ENCODE measurements at regions not wholly inside any gene's neighbourhood (a gene's known extent, or its start where the extent isn't known, plus 50 kb on each side); places are given as distances from the start of the nearest gene placed in this dataset.

DNA sequence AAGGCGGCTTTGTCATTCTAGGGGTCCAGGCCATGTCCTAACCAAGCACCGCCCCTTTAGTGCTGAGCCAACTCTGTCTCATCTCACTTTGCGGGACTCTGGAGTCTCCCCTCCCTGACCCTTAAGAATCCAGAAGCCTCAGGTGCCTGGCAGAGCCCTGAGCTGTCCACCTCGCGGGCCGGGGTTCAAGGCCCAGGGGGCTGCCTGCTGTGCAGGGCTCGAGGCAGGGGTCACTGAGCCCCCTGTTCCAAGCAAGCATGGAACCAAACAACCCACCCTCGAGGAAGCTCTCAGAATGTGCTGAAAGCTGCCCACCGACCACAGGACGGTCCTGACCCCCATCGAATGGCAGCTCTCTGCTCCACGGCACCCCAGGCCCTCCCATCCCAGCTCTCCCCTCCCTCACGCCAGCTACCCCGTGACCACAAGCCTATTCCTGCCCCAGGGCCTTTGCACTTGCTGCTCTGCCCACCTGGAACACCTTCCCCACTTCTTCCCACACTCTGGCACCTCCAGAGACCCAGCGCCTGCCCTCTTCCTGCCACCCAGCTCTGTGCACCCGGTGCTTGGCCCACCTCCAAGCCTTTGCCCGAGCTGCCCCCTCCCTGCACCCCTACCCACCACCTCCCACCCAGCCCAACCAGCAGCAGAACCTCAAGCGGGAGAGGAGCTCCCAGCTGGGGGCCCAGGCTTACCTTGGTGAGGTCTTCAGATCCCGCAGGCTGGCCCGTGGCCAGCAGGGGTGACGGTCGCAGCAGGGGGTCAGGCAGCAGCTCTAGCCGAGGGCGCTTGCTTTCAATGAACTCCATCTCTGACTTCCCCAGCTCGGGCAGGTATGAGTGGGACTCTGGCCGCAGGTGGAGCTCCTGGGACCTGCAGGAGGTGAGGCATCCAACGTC lies 84.3 kb downstream of the NCOR2 start:
- H3K36me3 Mint-ChIP-seq, result peaks cover 4 to 57% (median 13%) of the 10 kb centered on the region in 3 donors
- H3K4me3 Mint-ChIP-seq, result no peak overlapping the region
- Histone ChIP-seq H3K4me3 (ENCODE audit: low read length) (no peak overlapping the region), H3K36me3 (ENCODE audit: insufficient read depth, low read length) (no peaks in the 10 kb centered on the region), H3K27ac (ENCODE audit: low read depth, low read length) (no peak overlapping the region), H3K4me1 (ENCODE audit: insufficient read depth, low read length) (peaks cover 7% of the 10 kb centered on the region), H3K9me3 (ENCODE audit: low read length) (no peaks in the 10 kb centered on the region), H3K27me3 (ENCODE audit: insufficient read depth, low read length, poor library complexity, severe bottlenecking) (no peaks in the 10 kb centered on the region)
- CTCF ChIA-PET, result interaction anchor here (1.3 to 2.1 kb wide), 2 partner anchors 17 to 95 kb away, joined by 3 to 5 read pairs; no protein-coding TSS in a partner anchor
- no peaks in the 10 kb centered on the region for H3K9me3 Mint-ChIP-seq
- POLR2A ChIA-PET, result no interaction called here
- peak overlapping the region in 2 of 8 donors; percentile 69 to 86 for H3K27ac Mint-ChIP-seq
- H3K27me3 Mint-ChIP-seq, result no peaks in the 10 kb centered on the region
- DNase-seq, result no peak
- H3K4me1 Mint-ChIP-seq, result peaks cover 18 to 56% (median 38%) of the 10 kb centered on the region in 3 donors

DNA sequence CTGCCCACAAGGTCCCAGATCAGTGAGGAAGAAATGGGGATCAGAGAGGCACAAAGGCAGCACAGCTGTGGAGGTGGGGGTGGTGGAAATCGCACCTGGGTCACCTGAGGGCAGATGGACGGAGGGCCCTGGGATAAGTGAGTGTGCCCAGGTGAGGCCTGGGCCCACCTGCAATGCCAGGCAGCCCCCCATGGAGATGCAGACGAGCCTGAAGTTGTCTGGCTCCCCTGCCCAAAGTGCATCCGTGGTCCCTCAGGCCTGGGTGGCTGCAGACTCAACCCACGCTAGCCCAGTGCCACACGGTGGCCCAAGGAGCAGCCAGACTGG lies 84.9 kb downstream of the NCOR2 start:
- H3K36me3 ChIP-seq (ENCODE audit: insufficient read depth, low read length), result no peaks in the 10 kb centered on the region

DNA sequence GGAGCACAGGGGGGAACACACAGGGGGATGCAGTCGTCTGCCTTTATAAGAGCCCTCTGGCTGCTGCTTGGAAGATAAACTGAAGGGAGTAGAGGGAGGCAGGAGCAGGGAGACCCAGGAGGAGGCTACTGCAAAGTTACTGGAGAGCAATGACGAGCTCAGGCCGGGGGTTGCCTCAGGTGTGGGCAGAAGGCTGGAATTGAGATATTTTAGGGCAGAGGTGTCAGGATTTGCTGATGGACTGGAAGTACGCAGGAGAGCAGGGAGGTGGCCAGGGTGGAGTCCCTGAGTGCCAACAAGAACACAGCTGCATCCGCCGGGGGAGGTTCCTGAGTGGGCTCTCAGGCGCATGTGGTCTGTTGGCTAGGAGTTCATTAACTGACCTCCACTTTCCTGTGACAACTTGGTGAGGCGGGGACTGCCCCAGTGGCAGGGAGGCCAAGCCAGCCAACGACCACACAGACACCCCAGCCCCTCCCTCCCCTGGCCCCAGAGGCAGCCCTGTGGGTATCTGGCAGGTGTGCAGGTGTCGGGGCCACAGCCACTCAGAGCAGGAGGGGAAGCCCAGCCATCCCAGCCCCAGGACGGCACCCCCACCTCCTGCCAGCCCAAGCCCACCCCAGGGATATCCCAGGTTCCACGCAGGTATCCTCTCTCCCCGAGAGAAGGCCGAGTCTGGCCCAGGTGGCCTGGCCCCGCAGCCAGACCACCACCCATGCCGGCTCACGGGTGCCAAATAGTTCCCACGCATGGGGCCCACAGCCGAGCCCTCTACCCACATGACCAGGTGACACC lies 85.4 kb downstream of the NCOR2 start:
- H3K27me3 ChIP-seq (ENCODE audit: insufficient read depth, low read length, poor library complexity, severe bottlenecking), result no peaks in the 10 kb centered on the region
- H3K27ac Mint-ChIP-seq, result peak overlapping the region in 5 of 8 donors; percentile 39 to 87 (median 77)
- DNase-seq, result no peak
- ChIA-PET POLR2A (no interaction called here), CTCF (interaction anchor here (2.1 kb wide), 1 partner anchor 16 kb away, joined by 5 read pairs; no protein-coding TSS in a partner anchor)
- H3K9me3 ChIP-seq (ENCODE audit: low read length), result no peaks in the 10 kb centered on the region
- H3K36me3 Mint-ChIP-seq, result peaks cover 4 to 61% (median 14%) of the 10 kb centered on the region in 3 donors
- no peak overlapping the region for H3K27ac ChIP-seq (ENCODE audit: low read depth, low read length)
- H3K9me3 Mint-ChIP-seq, result no peaks in the 10 kb centered on the region
- H3K4me1 Mint-ChIP-seq, result peaks cover 20 to 57% (median 32%) of the 10 kb centered on the region in 3 donors
- H3K4me3 Mint-ChIP-seq, result no peak overlapping the region
- no peaks in the 10 kb centered on the region for H3K27me3 Mint-ChIP-seq
- no peak overlapping the region for H3K4me3 ChIP-seq (ENCODE audit: low read length)
- H3K4me1 ChIP-seq (ENCODE audit: insufficient read depth, low read length), result peaks cover 7% of the 10 kb centered on the region
- no peaks in the 10 kb centered on the region for H3K36me3 ChIP-seq (ENCODE audit: insufficient read depth, low read length)

More for the DNA sequence above, 84.9 kb downstream of the NCOR2 start:
- no peak for DNase-seq
- ChIA-PET CTCF (interaction anchor here (2.1 kb wide), 1 partner anchor 17 kb away, joined by 5 read pairs; no protein-coding TSS in a partner anchor), POLR2A (no interaction called here)
- H3K9me3 Mint-ChIP-seq, result no peaks in the 10 kb centered on the region
- H3K27ac ChIP-seq (ENCODE audit: low read depth, low read length), result no peak overlapping the region
- no peak overlapping the region for H3K4me3 ChIP-seq (ENCODE audit: low read length)
- H3K27me3 ChIP-seq (ENCODE audit: insufficient read depth, low read length, poor library complexity, severe bottlenecking), result no peaks in the 10 kb centered on the region
- peaks cover 18 to 60% (median 35%) of the 10 kb centered on the region in 3 donors for H3K4me1 Mint-ChIP-seq
- H3K27ac Mint-ChIP-seq, result no peak overlapping the region
- H3K9me3 ChIP-seq (ENCODE audit: low read length), result no peaks in the 10 kb centered on the region
- H3K36me3 Mint-ChIP-seq, result peaks cover 4 to 59% (median 13%) of the 10 kb centered on the region in 3 donors
- H3K4me3 Mint-ChIP-seq, result no peak overlapping the region
- no peaks in the 10 kb centered on the region for H3K27me3 Mint-ChIP-seq
- H3K4me1 ChIP-seq (ENCODE audit: insufficient read depth, low read length), result peaks cover 7% of the 10 kb centered on the region

DNA sequence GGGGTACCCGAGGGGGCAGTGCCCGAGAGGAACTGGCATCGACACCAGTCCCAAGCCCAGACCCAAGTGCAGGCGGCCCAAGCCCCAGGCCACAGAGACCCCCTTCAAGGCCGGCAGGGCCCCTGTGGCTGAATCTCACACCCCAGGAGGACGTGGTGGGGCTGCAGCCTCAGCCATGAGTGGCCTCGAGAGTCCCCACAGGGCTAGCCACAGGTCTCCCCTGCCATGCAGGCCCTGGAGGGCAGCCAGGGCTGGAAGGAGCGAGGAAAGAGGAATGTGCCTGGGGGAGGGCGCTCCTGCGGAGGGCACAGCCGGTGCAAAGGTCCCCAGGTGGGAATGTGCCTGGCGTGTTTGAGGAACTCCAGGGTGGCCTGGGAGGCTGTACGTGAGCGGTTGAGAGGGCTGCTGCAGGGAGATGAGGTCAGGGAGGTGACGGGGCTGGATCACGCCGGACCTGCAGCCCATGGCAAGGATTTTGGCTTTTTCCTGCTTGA lies 86.1 kb downstream of the NCOR2 start:
- no peaks in the 10 kb centered on the region for H3K27me3 Mint-ChIP-seq
- H3K9me3 ChIP-seq (ENCODE audit: low read length), result no peaks in the 10 kb centered on the region
- DNase-seq, result no peak
- H3K9me3 Mint-ChIP-seq, result no peaks in the 10 kb centered on the region
- H3K27ac Mint-ChIP-seq, result peak overlapping the region in 6 of 8 donors; percentile 39 to 93 (median 78)
- CTCF ChIA-PET, result no interaction called here
- H3K4me1 Mint-ChIP-seq, result peaks cover 20 to 57% (median 32%) of the 10 kb centered on the region in 3 donors
- peak overlapping the region in 1 of 7 donors; percentile 26 for H3K4me3 Mint-ChIP-seq
- H3K36me3 Mint-ChIP-seq, result peaks cover 4 to 67% (median 17%) of the 10 kb centered on the region in 3 donors
- H3K4me3 ChIP-seq (ENCODE audit: low read length), result no peak overlapping the region
- H3K36me3 ChIP-seq (ENCODE audit: insufficient read depth, low read length), result no peaks in the 10 kb centered on the region
- H3K27me3 ChIP-seq (ENCODE audit: insufficient read depth, low read length, poor library complexity, severe bottlenecking), result no peaks in the 10 kb centered on the region
- H3K27ac ChIP-seq (ENCODE audit: low read depth, low read length), result no peak overlapping the region
- POLR2A ChIA-PET, result no interaction called here
- H3K4me1 ChIP-seq (ENCODE audit: insufficient read depth, low read length), result peaks cover 7% of the 10 kb centered on the region

DNA sequence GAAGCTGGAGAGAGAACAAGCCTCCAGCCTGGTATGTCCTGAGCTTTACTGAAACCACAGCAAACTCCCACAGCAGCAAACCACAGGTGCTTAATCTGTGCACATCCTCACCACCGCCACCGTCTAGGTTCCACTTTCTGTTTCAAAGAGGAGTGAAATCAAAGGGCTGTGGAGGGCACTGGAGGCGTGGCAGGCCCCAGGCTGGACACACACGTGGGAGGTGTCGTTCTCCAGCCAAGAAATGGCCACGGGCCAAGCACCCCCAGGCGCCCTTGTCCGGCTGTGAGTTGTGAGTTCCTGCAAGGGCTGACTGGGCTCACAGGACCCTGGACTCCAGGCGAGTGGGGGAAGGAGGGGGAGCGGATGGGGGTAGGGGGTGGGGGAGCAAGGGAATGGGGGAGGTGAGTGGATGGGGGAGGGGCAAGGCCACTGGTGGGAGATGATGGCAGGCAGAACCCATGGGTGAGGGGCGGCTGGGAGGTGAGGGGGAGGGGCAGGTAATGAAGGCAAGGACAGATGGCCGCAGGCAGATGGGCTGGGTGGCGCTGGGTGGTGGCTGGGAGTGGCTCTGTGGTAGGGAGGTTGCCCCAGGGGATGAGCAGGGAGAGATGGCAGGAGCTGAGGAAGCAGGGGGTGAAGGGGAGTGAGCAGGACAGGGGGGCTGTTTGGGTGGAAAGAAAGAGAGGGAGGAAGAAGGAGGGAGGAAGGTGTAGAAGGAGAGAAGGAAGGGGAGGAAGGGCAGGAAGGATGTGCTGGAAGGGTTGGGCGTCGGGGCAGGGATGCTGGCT lies 86.7 kb downstream of the NCOR2 start:
- Mint-ChIP-seq H3K36me3 (peaks cover 4 to 67% (median 17%) of the 10 kb centered on the region in 3 donors), H3K27me3 (no peaks in the 10 kb centered on the region), H3K27ac (peak overlapping the region in 7 of 8 donors; percentile 3 to 93 (median 47)), H3K4me3 (peak overlapping the region in 2 of 7 donors; percentile 26 to 49), H3K9me3 (no peaks in the 10 kb centered on the region), H3K4me1 (peaks cover 20 to 57% (median 32%) of the 10 kb centered on the region in 3 donors)
- Histone ChIP-seq H3K9me3 (ENCODE audit: low read length) (no peaks in the 10 kb centered on the region), H3K27ac (ENCODE audit: low read depth, low read length) (no peak overlapping the region), H3K4me3 (ENCODE audit: low read length) (no peak overlapping the region), H3K27me3 (ENCODE audit: insufficient read depth, low read length, poor library complexity, severe bottlenecking) (no peaks in the 10 kb centered on the region), H3K4me1 (ENCODE audit: insufficient read depth, low read length) (peaks cover 7% of the 10 kb centered on the region), H3K36me3 (ENCODE audit: insufficient read depth, low read length) (no peaks in the 10 kb centered on the region)
- ChIA-PET CTCF (no interaction called here), POLR2A (interaction anchor here (1.5 kb wide), 1 partner anchor 14 kb away, joined by 3 read pairs; no protein-coding TSS in a partner anchor)
- DNase-seq, result peak in 4 of 5 donors; percentile 22 to 64 (median 31)

DNA sequence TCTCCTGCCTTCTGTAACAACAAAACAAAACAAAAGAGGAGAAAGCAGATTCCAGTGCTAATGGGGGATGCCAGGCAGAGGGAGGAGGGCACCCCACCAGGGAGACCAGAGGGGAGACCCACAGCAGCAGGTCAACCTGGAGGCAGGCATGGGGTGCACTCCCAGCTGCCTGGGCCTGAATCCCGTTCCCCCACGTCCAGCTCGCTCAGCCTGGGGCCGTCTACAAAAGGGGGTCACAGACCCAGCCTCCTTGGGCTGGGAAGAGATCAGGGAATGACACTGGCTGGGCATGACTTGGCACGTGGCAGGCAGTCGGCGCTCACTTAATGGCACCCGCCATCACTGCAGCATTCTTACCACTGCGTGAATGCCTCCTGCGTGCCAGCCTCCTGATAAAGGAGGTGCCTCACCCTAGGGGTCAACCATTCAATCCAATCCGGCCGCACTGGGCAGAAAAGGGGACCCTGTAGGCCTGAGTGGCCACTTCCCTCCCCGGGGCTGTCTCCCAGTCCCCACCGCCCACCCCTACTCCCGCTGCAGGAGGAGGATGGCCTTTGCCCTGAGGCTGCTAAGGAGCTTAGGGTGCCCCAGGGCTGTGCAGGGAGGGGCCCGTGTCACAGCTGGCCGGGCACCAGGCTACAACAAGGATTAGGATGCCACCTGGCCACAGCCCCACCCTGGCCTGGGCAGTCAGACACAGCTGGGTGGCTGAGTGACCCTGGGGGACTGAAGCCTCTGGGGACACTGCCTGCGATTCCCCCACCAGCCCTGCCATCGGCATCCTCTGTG lies 87.5 kb downstream of the NCOR2 start:
- Histone ChIP-seq H3K36me3 (ENCODE audit: insufficient read depth, low read length) (no peaks in the 10 kb centered on the region), H3K4me1 (ENCODE audit: insufficient read depth, low read length) (peaks cover 7% of the 10 kb centered on the region), H3K27ac (ENCODE audit: low read depth, low read length) (no peak overlapping the region), H3K27me3 (ENCODE audit: insufficient read depth, low read length, poor library complexity, severe bottlenecking) (no peaks in the 10 kb centered on the region), H3K4me3 (ENCODE audit: low read length) (no peak overlapping the region), H3K9me3 (ENCODE audit: low read length) (no peaks in the 10 kb centered on the region)
- Mint-ChIP-seq H3K27ac (peak overlapping the region in 6 of 8 donors; percentile 21 to 73 (median 46)), H3K9me3 (no peaks in the 10 kb centered on the region), H3K4me3 (peak overlapping the region in 1 of 7 donors; percentile 49), H3K27me3 (no peaks in the 10 kb centered on the region), H3K4me1 (peaks cover 20 to 54% (median 32%) of the 10 kb centered on the region in 3 donors), H3K36me3 (peaks cover 4 to 60% (median 16%) of the 10 kb centered on the region in 3 donors)
- DNase-seq, result no peak
- CTCF ChIA-PET, result no interaction called here
- POLR2A ChIA-PET, result interaction anchor here (1.5 kb wide), 1 partner anchor 14 kb away, joined by 3 read pairs; no protein-coding TSS in a partner anchor
